Vagina (tissue), 2 donors: ENCODE measurements at regions not wholly inside any gene's neighbourhood (a gene's known extent, or its start where the extent isn't known, plus 50 kb on each side); places are given as distances from the start of the nearest gene placed in this dataset.

Experiments used
- DNase-seq, 2 donors: peaks; one replicate each; pipeline ENCODE4 v3.0.0-alpha.2; 2017; ENCODE audit errors: extremely low spot score in 2 of 2
- H3K27ac ChIP-seq: fragments of 200-600 bp; sonication (generic); one replicate; pipeline ENCODE4 v1.5.1; 2019
- H3K27me3 ChIP-seq: fragments of 200-600 bp; sonication (generic); one replicate; pipeline ENCODE4 v1.5.1; 2019
- H3K36me3 ChIP-seq, 2 donors: fragments of 200-600 bp; sonication (generic); one replicate each; pipeline ENCODE4 v1.5.1; 2017 to 2019
- H3K4me1 ChIP-seq: fragments of 200-600 bp; sonication (generic); one replicate; pipeline ENCODE4 v1.5.1; 2019
- H3K4me3 ChIP-seq, 2 donors: fragments of 200-600 bp; sonication (generic); 1 replicate in 1 of 2; 2 replicates in 1 of 2; pipeline ENCODE4 v1.5.1; 2016 to 2019
- H3K9me3 ChIP-seq: fragments of 200-600 bp; sonication (generic); one replicate; pipeline ENCODE4 v1.5.1; 2019
- POLR2A ChIP-seq, 2 donors: fragments of 450-650 bp; IDR thresholded peaks; one replicate each; pipeline ENCODE4 v1.6.1; 2017; ENCODE audit warnings: antibody characterized with exemption in 2 of 2, mild to moderate bottlenecking in 2 of 2, moderate library complexity in 2 of 2
- POLR2AphosphoS5 ChIP-seq, 2 donors: sonication (generic); formaldehyde crosslinking; IDR thresholded peaks; one replicate each; pipeline ENCODE4 v1.9.0; 2017; ENCODE audit warnings: antibody characterized with exemption in 2 of 2, mild to moderate bottlenecking in 2 of 2, low read depth in 1 of 2; ENCODE audit not compliant: insufficient read depth in 1 of 2
- intact Hi-C: fragments of 100-400 bp; cut with DNase I; formaldehyde crosslinking; loops from one replicate; pipeline ENCODE4 v1.15.1; 2023
- TF ChIP-seq, protein P1 (sequence below), 3 experiments: fragments of 450-650 bp in 2 of 3; fragments of 200-600 bp in 1 of 3; sonication (generic) in 1 of 3; IDR thresholded peaks; one replicate each; pipeline ENCODE4 v1.5.1; 2017 to 2019; ENCODE audit warnings: antibody characterized with exemption in 3 of 3, mild to moderate bottlenecking in 2 of 3, moderate library complexity in 2 of 3

DNA sequence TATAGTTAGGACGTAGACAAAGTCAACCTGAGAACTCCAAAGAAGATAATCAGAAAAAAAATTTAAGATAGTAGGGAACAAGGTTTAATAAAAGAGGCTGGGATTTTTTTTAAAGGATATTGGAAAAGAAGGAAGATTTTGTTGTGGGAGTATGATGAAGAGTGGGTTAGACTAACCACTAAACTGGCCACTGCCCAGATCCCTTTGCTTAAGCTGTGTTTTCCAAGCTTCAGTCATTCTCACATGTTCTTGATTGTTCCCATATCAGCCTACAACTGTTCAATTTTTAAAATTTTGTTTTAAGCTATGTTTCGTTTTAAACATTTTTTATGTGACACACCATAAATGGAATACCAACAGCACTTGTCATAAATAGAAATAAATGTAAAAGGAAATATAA lies 284.5 kb upstream of the MMADHC start:
- no peaks in the 10 kb centered on the region for H3K36me3 ChIP-seq
- H3K9me3 ChIP-seq, result no peaks in the 10 kb centered on the region
- DNase-seq, result no peak
- no peaks in the 10 kb centered on the region for H3K4me1 ChIP-seq
- H3K4me3 ChIP-seq, result no peak overlapping the region
- TF ChIP-seq, protein P1, sequence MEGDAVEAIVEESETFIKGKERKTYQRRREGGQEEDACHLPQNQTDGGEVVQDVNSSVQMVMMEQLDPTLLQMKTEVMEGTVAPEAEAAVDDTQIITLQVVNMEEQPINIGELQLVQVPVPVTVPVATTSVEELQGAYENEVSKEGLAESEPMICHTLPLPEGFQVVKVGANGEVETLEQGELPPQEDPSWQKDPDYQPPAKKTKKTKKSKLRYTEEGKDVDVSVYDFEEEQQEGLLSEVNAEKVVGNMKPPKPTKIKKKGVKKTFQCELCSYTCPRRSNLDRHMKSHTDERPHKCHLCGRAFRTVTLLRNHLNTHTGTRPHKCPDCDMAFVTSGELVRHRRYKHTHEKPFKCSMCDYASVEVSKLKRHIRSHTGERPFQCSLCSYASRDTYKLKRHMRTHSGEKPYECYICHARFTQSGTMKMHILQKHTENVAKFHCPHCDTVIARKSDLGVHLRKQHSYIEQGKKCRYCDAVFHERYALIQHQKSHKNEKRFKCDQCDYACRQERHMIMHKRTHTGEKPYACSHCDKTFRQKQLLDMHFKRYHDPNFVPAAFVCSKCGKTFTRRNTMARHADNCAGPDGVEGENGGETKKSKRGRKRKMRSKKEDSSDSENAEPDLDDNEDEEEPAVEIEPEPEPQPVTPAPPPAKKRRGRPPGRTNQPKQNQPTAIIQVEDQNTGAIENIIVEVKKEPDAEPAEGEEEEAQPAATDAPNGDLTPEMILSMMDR (IDR thresholded peaks at IDR 0.05), result no peak
- TF ChIP-seq POLR2A (IDR thresholded peaks at IDR 0.05) (no peak), POLR2AphosphoS5 (IDR thresholded peaks at IDR 0.05; ENCODE audit: insufficient read depth in 1 of 2, low read depth in 1 of 2) (no peak)
- intact Hi-C loops, result no loop called here
- no peak overlapping the region for H3K27ac ChIP-seq
- H3K27me3 ChIP-seq, result no peaks in the 10 kb centered on the region

- no peak for DNase-seq
- no peak overlapping the region for H3K4me3 ChIP-seq
- no peaks in the 10 kb centered on the region for H3K36me3 ChIP-seq
- H3K4me1 ChIP-seq, result no peaks in the 10 kb centered on the region
- H3K27me3 ChIP-seq, result no peaks in the 10 kb centered on the region
- no peaks in the 10 kb centered on the region for H3K9me3 ChIP-seq
- no peak for TF ChIP-seq POLR2A (IDR thresholded peaks at IDR 0.05)
- TF ChIP-seq, protein P1 (IDR thresholded peaks at IDR 0.05), result no peak
- TF ChIP-seq POLR2AphosphoS5 (IDR thresholded peaks at IDR 0.05; ENCODE audit: insufficient read depth in 1 of 2, low read depth in 1 of 2), result no peak
- intact Hi-C loops, result no loop called here
- no peak overlapping the region for H3K27ac ChIP-seq
Measured at GRCh38 chr2:149871091-149871885, 283.7 kb upstream of the MMADHC start.

DNA sequence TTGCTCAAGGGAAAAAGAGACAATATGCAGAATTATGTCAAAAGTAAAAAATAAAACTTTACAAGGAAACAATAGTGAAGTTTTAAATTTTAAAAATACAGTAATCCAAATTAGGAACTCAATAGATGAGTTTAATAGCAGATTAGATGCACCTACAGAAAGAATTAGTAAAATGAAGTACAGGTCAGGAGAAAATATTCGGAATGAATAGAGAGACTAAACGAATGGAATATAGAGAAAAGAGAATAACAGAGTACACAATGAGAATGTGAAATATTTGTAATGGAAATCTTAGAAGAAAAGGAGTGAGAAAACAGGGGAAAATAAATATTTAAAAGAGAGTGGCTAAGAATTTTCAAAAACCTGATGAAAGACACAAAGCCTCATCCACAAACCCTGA lies 275.7 kb upstream of the MMADHC start:
- intact Hi-C loops, result no loop called here
- Histone ChIP-seq H3K4me3 (no peak overlapping the region), H3K27ac (no peak overlapping the region), H3K36me3 (no peaks in the 10 kb centered on the region), H3K27me3 (no peaks in the 10 kb centered on the region), H3K4me1 (peaks cover 18% of the 10 kb centered on the region), H3K9me3 (no peaks in the 10 kb centered on the region)
- TF ChIP-seq, protein P1 (IDR thresholded peaks at IDR 0.05), result no peak
- TF ChIP-seq POLR2AphosphoS5 (IDR thresholded peaks at IDR 0.05; ENCODE audit: insufficient read depth in 1 of 2, low read depth in 1 of 2) (no peak), POLR2A (IDR thresholded peaks at IDR 0.05) (no peak)
- no peak for DNase-seq

DNA sequence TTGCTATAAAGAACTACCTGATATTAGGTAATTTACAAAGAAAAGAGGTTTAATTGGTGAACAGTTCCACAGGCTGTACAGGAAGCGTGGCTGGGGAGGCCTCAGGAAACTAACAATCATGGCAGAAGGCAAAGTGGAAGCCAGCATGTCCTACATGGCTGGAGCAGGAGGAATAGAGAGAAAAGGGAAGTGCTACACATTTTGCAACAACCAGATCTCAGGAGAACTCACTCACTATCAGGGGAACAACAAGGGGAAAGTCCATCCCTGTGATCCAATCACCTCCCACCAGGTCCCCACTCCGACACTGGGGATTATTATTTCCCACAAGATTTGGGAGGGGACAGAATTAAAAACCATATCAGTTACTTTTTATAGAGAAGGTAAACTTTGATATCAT lies 273.5 kb upstream of the MMADHC start:
- Histone ChIP-seq H3K4me3 (no peak overlapping the region), H3K36me3 (no peaks in the 10 kb centered on the region), H3K27me3 (no peaks in the 10 kb centered on the region), H3K27ac (no peak overlapping the region), H3K9me3 (no peaks in the 10 kb centered on the region), H3K4me1 (peaks cover 18% of the 10 kb centered on the region)
- intact Hi-C loops, result no loop called here
- DNase-seq, result no peak
- TF ChIP-seq POLR2AphosphoS5 (IDR thresholded peaks at IDR 0.05; ENCODE audit: insufficient read depth in 1 of 2, low read depth in 1 of 2), result no peak
- TF ChIP-seq, protein P1 (IDR thresholded peaks at IDR 0.05), result no peak
- TF ChIP-seq POLR2A (IDR thresholded peaks at IDR 0.05), result no peak

- no peak overlapping the region for H3K4me3 ChIP-seq
Measured at GRCh38 chr2:149860276-149860921, 272.8 kb upstream of the MMADHC start.

More at GRCh38 chr2:149860276-149860921, 272.8 kb upstream of the MMADHC start:
- peaks cover 18% of the 10 kb centered on the region for H3K4me1 ChIP-seq
- intact Hi-C loops, result no loop called here
- H3K9me3 ChIP-seq, result no peaks in the 10 kb centered on the region
- H3K27me3 ChIP-seq, result no peaks in the 10 kb centered on the region
- no peak for DNase-seq
- no peak for TF ChIP-seq POLR2AphosphoS5 (IDR thresholded peaks at IDR 0.05; ENCODE audit: insufficient read depth in 1 of 2, low read depth in 1 of 2)
- no peak for TF ChIP-seq POLR2A (IDR thresholded peaks at IDR 0.05)
- TF ChIP-seq, protein P1 (IDR thresholded peaks at IDR 0.05), result no peak
- H3K27ac ChIP-seq, result no peak overlapping the region
- no peaks in the 10 kb centered on the region for H3K36me3 ChIP-seq
